H1 (cell line): ENCODE measurements at regions not wholly inside any gene's neighbourhood (a gene's known extent, or its start where the extent isn't known, plus 50 kb on each side); places are given as distances from the start of the nearest gene placed in this dataset.

Experiments
- CTCF ChIA-PET: fragments of 300-600 bp; sonication (Branson Sonifier 250); formaldehyde crosslinking; loops from one replicate; lab custom pipeline; 2021; ENCODE audit not compliant: partially characterized antibody; lab: Charles Lee
- POLR2A ChIA-PET: fragments of 300-600 bp; sonication (Branson Sonifier 250); formaldehyde crosslinking; loops from one replicate; lab custom pipeline; 2021; ENCODE audit warnings: inconsistent platforms; ENCODE audit not compliant: partially characterized antibody; lab: Charles Lee
- DNase-seq, 2 experiments: peaks; one replicate each; pipeline versions ENCODE4 v3.0.0 to v3.0.0-alpha.2; 2010 to 2022; ENCODE audit warnings: low spot score in 2 of 2, low read depth in 1 of 2, mixed read lengths in 1 of 2
- FAIRE-seq: peaks from 2 replicates; lab custom pipeline; 2011; peaks lifted over from hg19 to GRCh38; lab: Jason Lieb, UNC
- H2AFZ ChIP-seq: 2 replicates; pipeline ENCODE4 v1.8.1; 2012; ENCODE audit warnings: low read length, inconsistent platforms
- H2AK5ac ChIP-seq: 2 replicates; pipeline ENCODE4 v1.6.1; 2013; ENCODE audit warnings: low read depth, low read length
- H2BK120ac ChIP-seq: replicated peaks from 2 replicates; pipeline ENCODE3; 2013; ENCODE audit warnings: low read depth, low read length, inconsistent platforms
- H2BK12ac ChIP-seq: 2 replicates; pipeline ENCODE4 v1.6.1; 2013; ENCODE audit warnings: low read depth, low read length
- H2BK15ac ChIP-seq: 2 replicates; pipeline ENCODE4 v1.6.1; 2013; ENCODE audit warnings: low read length
- H2BK20ac ChIP-seq: 2 replicates; pipeline ENCODE4 v1.6.1; 2013; ENCODE audit warnings: low read length
- H2BK5ac ChIP-seq: 2 replicates; pipeline ENCODE4 v1.6.1; 2013; ENCODE audit warnings: low read depth, low read length
- H3K14ac ChIP-seq: 2 replicates; pipeline ENCODE4 v1.6.1; 2013; ENCODE audit warnings: inconsistent platforms; ENCODE audit not compliant: insufficient read length
- H3K18ac ChIP-seq: 2 replicates; pipeline ENCODE4 v1.6.1; 2013; ENCODE audit warnings: low read length; ENCODE audit errors: extremely low read depth
- H3K23ac ChIP-seq: 2 replicates; pipeline ENCODE4 v1.6.1; 2013; ENCODE audit warnings: inconsistent platforms; ENCODE audit not compliant: insufficient read length
- H3K23me2 ChIP-seq: 2 replicates; pipeline ENCODE4 v1.6.1; 2013; ENCODE audit warnings: low read depth, low read length
- H3K27ac ChIP-seq: 2 replicates; pipeline ENCODE4 v1.6.1; 2011; ENCODE audit warnings: low read depth, low read length, inconsistent platforms
- H3K27me3 ChIP-seq, 4 experiments: replicated peaks in 1 of 4; 1 replicate in 1 of 4; 2 replicates in 3 of 4; pipeline versions ENCODE4 v1.6.1 to v1.8.1; 2011 to 2013; ENCODE audit warnings: low read length in 3 of 4, mild to moderate bottlenecking in 3 of 4, inconsistent platforms in 2 of 4, mixed read lengths in 2 of 4, moderate library complexity in 1 of 4; ENCODE audit not compliant: control insufficient read depth in 3 of 4, insufficient read depth in 3 of 4; ENCODE audit errors: extremely low read depth in 1 of 4
- H3K36me3 ChIP-seq, 4 experiments: 2 replicates each; pipeline versions ENCODE4 v1.6.1 to v1.8.1; 2011 to 2013; ENCODE audit warnings: mild to moderate bottlenecking in 4 of 4, low read length in 3 of 4, moderate library complexity in 2 of 4, control low read depth in 1 of 4, inconsistent platforms in 1 of 4; ENCODE audit not compliant: insufficient read depth in 4 of 4, control insufficient read depth in 2 of 4
- H3K4ac ChIP-seq: replicated peaks from 2 replicates; pipeline ENCODE3; 2013; ENCODE audit warnings: low read length, low read depth, mixed read lengths, inconsistent platforms; ENCODE audit not compliant: insufficient read length
- H3K4me1 ChIP-seq, 4 experiments: replicated peaks in 1 of 4; 1 replicate in 1 of 4; 2 replicates in 3 of 4; pipeline versions ENCODE4 v1.6.1 to v1.8.1; 2011 to 2013; ENCODE audit warnings: low read length in 3 of 4, inconsistent platforms in 2 of 4, mixed read lengths in 1 of 4; ENCODE audit not compliant: insufficient read depth in 4 of 4, control insufficient read depth in 3 of 4
- H3K4me2 ChIP-seq, 2 experiments: 2 replicates each; pipeline versions ENCODE4 v1.6.1 to v1.8.1; 2011 to 2013; ENCODE audit warnings: low read depth in 2 of 2, low read length in 2 of 2, control low read depth in 1 of 2, inconsistent platforms in 1 of 2, mild to moderate bottlenecking in 1 of 2; ENCODE audit not compliant: insufficient read depth in 1 of 2
- H3K4me3 ChIP-seq, 4 experiments: fragments of 200-600, 300-600 bp in 1 of 4; sonication (generic), shearing (Covaris generic), sonication (Bioruptor Twin) in 1 of 4; 2 replicates each; pipeline versions ENCODE4 v1.5.1 to v1.8.1; 2011 to 2016; ENCODE audit warnings: low read length in 4 of 4, low read depth in 3 of 4, control low read depth in 2 of 4, inconsistent platforms in 2 of 4, mild to moderate bottlenecking in 2 of 4, mixed read lengths in 1 of 4, moderate library complexity in 1 of 4; ENCODE audit not compliant: insufficient read depth in 2 of 4; ENCODE audit errors: extremely low read depth in 1 of 4
- H3K56ac ChIP-seq: replicated peaks from 2 replicates; pipeline ENCODE3; 2013; ENCODE audit warnings: low read depth, mild to moderate bottlenecking, mixed read lengths, low read length, inconsistent platforms; ENCODE audit not compliant: insufficient read length
- H3K79me1 ChIP-seq: 2 replicates; pipeline ENCODE4 v1.6.1; 2013; ENCODE audit warnings: low read depth, low read length, control low read depth
- H3K79me2 ChIP-seq, 2 experiments: 2 replicates each; pipeline versions ENCODE4 v1.6.1 to v1.8.1; 2012 to 2013; ENCODE audit warnings: low read length in 2 of 2, mild to moderate bottlenecking in 2 of 2, inconsistent platforms in 1 of 2; ENCODE audit not compliant: insufficient read depth in 2 of 2, control insufficient read depth in 1 of 2
- H3K9ac ChIP-seq, 4 experiments: replicated peaks in 1 of 4; 1 replicate in 1 of 4; 2 replicates in 3 of 4; pipeline versions ENCODE4 v1.6.1 to v1.8.1; 2011 to 2013; ENCODE audit warnings: low read depth in 3 of 4, low read length in 3 of 4, control low read depth in 2 of 4, mild to moderate bottlenecking in 2 of 4, moderate library complexity in 2 of 4, inconsistent platforms in 1 of 4; ENCODE audit errors: extremely low read depth in 1 of 4
- H3K9me3 ChIP-seq, 2 experiments: 2 replicates each; pipeline versions ENCODE4 v1.6.1 to v1.8.1; 2012 to 2013; ENCODE audit warnings: mild to moderate bottlenecking in 2 of 2, moderate library complexity in 2 of 2, control low read depth in 1 of 2, inconsistent platforms in 1 of 2, low read depth in 1 of 2, low read length in 1 of 2, mixed read lengths in 1 of 2; ENCODE audit not compliant: insufficient read depth in 2 of 2
- H4K20me1 ChIP-seq, 2 experiments: replicated peaks in 1 of 2; 2 replicates each; pipeline versions ENCODE3 to v1.8.1; 2011 to 2013; ENCODE audit warnings: inconsistent platforms in 2 of 2, low read length in 2 of 2, mild to moderate bottlenecking in 1 of 2; ENCODE audit not compliant: insufficient read depth in 2 of 2, control insufficient read depth in 1 of 2
- H4K5ac ChIP-seq: 2 replicates; pipeline ENCODE4 v1.6.1; 2013; ENCODE audit warnings: low read length, low read depth, mixed read lengths, inconsistent platforms; ENCODE audit not compliant: insufficient read length
- H4K8ac ChIP-seq: 2 replicates; pipeline ENCODE4 v1.8.0; 2013; ENCODE audit warnings: mild to moderate bottlenecking, moderate library complexity, low read length, inconsistent platforms; ENCODE audit not compliant: insufficient read depth; ENCODE audit errors: extremely low read depth
- H4K91ac ChIP-seq: replicated peaks from 2 replicates; pipeline ENCODE3; 2013; ENCODE audit warnings: low read length, mixed read lengths, inconsistent platforms; ENCODE audit not compliant: insufficient read length
- CBX5 ChIP-seq: fragments of 300-800, 300-1000 bp; sonication (generic); IDR thresholded peaks from 2 replicates; pipeline ENCODE4 v1.7.1; 2016; ENCODE audit warnings: antibody characterized with exemption, low read length, low read depth
- CHD1 ChIP-seq: IDR thresholded peaks from 2 replicates; pipeline ENCODE4 v1.6.1; 2012; ENCODE audit warnings: low read depth, low read length, improper control_type of control experiment
- EGR1 ChIP-seq: IDR thresholded peaks from 2 replicates; pipeline ENCODE4 v1.6.1; 2011; ENCODE audit warnings: low read depth, low read length, borderline replicate concordance
- GABPA ChIP-seq: IDR thresholded peaks from 2 replicates; pipeline ENCODE4 v1.6.1; 2011; ENCODE audit warnings: mild to moderate bottlenecking, low read length, moderate library complexity, borderline replicate concordance; ENCODE audit not compliant: insufficient read depth
- NANOG ChIP-seq: IDR thresholded peaks from 2 replicates; pipeline ENCODE4 v1.6.1; 2011; ENCODE audit warnings: low read length, low read depth, mild to moderate bottlenecking, inconsistent platforms; ENCODE audit not compliant: insufficient read depth, poor library complexity, severe bottlenecking
- POLR2A ChIP-seq, 2 experiments: IDR thresholded peaks; 1 replicate in 1 of 2; 2 replicates in 1 of 2; pipeline ENCODE4 v1.6.1; 2011; ENCODE audit warnings: low read depth in 2 of 2, low read length in 2 of 2, mild to moderate bottlenecking in 2 of 2; ENCODE audit errors: control extremely low read depth in 1 of 2
- YY1 ChIP-seq: IDR thresholded peaks from 2 replicates; pipeline ENCODE4 v1.6.1; 2011; ENCODE audit warnings: low read depth, mild to moderate bottlenecking, low read length
- ZNF274 ChIP-seq: IDR thresholded peaks from 2 replicates; pipeline ENCODE4 v1.7.0; 2012; ENCODE audit warnings: low read length, borderline replicate concordance; ENCODE audit errors: extremely low read depth
- WGBS, 2 experiments: shearing (Covaris generic) in 1 of 2; methylation state at CpG; one replicate each; pipeline versions ENCODE4 v1.1.6 to v1.1.7; 2013 to 2015; ENCODE audit warnings: low lambda C conversion rate in 2 of 2, mixed read lengths in 2 of 2, inconsistent platforms in 1 of 2, low coverage in 1 of 2, missing lambda C conversion rate in 1 of 2; ENCODE audit not compliant: insufficient replicate concordance in 2 of 2, insufficient coverage in 1 of 2, insufficient read length in 1 of 2; ENCODE audit errors: extremely low coverage in 1 of 2, missing lambda C conversion rate in 1 of 2; 5-methylcytosine and 5-hydroxymethylcytosine counted together
- TF ChIP-seq, protein P1 (sequence below): IDR thresholded peaks from 2 replicates; pipeline ENCODE4 v1.6.1; 2012; ENCODE audit warnings: inconsistent platforms

DNA sequence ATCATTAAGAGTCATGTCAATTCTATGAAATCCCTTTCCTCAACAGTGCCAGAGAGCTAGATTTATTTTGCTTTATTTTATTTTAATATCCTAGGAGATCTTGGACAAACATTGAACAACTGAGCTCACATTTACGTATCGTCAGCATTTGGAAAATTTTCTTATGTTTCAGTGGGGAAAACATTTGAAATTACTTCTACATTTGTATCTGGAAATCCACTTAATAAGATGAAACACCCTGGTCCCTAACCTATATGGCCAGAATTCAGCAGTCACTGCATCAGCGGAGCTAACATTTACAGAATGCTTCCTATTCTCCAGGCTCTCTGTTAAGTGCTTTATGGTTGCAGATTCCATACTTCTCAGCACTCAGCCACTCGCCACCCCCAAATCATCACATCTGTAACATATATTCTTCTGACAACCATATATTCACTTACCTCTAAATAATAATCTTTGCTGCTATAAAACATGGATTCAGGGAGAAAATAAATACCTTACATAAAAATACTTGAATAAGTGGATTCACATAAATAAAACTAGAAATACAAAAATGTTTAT is 773.9 kb downstream of the JRKL start:
- WGBS, 2 experiments: 94% methylated on average over 4 of the region's 4 CpGs; no CpG with 5 or more reads in 1 of the 2 experiments
- Histone ChIP-seq H2BK12ac (no peak overlapping the region), H3K79me2 (no peaks in the 10 kb centered on the region), H2AK5ac (no peak overlapping the region), H3K9me3 (no peaks in the 10 kb centered on the region), H2BK120ac (no peak overlapping the region), H3K27me3 (no peaks in the 10 kb centered on the region), H3K56ac (no peak overlapping the region), H4K5ac (no peak overlapping the region), H3K79me1 (no peaks in the 10 kb centered on the region), H2AFZ (no peak overlapping the region), H3K14ac (no peak overlapping the region), H3K4me2 (no peak overlapping the region), H4K8ac (no peak overlapping the region), H3K23ac (no peak overlapping the region), H3K4me1 (no peaks in the 10 kb centered on the region; a peak in 1 of 7 replicates), H3K23me2 (peaks cover 2% of the 10 kb centered on the region; the same call in 1 of the 2 replicates), H2BK15ac (no peak overlapping the region), H4K20me1 (no peaks in the 10 kb centered on the region), H3K18ac (no peak overlapping the region), H2BK20ac (no peak overlapping the region), H3K9ac (no peak overlapping the region), H4K91ac (no peak overlapping the region), H3K27ac (no peak overlapping the region), H3K4ac (no peak overlapping the region), H3K36me3 (no peaks in the 10 kb centered on the region), H2BK5ac (no peak overlapping the region), H3K4me3 (no peak overlapping the region)
- CTCF ChIA-PET: no interaction called here
- TF ChIP-seq EGR1 (no peak), CHD1 (no peak), YY1 (no peak), ZNF274 (no peak), POLR2A (IDR thresholded peaks at IDR 0.05; ENCODE audit: control extremely low read depth in 1 of 2, low read depth in 2 of 2, low read length in 2 of 2) (no peak), CBX5 (no peak), NANOG (no peak), GABPA (no peak)
- TF ChIP-seq, protein P1, sequence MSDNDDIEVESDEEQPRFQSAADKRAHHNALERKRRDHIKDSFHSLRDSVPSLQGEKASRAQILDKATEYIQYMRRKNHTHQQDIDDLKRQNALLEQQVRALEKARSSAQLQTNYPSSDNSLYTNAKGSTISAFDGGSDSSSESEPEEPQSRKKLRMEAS: no peak
- POLR2A ChIA-PET: no interaction called here
- no peak for DNase-seq
- no peak for FAIRE-seq
